Right lobe of liver (tissue), 4 donors: ENCODE measurements at regions not wholly inside any gene's neighbourhood (a gene's known extent, or its start where the extent isn't known, plus 50 kb on each side); places are given as distances from the start of the nearest gene placed in this dataset.

Experiments used
- POLR2A ChIP-seq: fragments of 450-650 bp; IDR thresholded peaks from one replicate; pipeline ENCODE4 v1.6.1; 2017; ENCODE audit warnings: antibody characterized with exemption, mild to moderate bottlenecking
- TF ChIP-seq, protein P1 (sequence below), 4 donors: fragments of 200-600 bp in 3 of 4; fragments of 450-650 bp in 1 of 4; IDR thresholded peaks; one replicate each; pipeline versions ENCODE4 v1.5.1 to v1.8.0; 2016 to 2022; ENCODE audit warnings: antibody characterized with exemption in 4 of 4, mild to moderate bottlenecking in 2 of 4
- donor health status: DM: no; HTN: no; CAD: no.
- donor health status: DM: no; HTN: no; CAD: no.
- donor health status: DM: no; HTN: yes; CAD: no.

DNA sequence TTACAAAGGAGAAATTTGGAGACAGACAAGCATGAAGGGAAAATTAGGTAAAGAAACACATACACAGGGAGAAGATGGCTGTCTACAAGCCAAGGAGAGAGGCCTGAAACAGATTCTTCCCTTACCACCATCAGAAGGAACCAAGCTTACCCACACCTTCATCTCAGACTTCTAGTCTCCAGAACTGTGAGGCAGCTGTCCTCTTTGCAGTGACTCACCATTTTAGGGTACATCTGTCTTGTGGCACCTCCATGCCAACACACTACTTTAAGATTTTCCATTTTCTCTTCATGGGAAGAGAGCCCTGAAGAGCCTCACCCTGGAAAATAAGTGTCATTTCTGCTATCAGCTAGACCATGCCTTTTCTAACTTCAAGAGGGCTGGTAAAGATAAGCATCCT, 369.3 kb downstream of the FRK start:
- TF ChIP-seq, protein P1, sequence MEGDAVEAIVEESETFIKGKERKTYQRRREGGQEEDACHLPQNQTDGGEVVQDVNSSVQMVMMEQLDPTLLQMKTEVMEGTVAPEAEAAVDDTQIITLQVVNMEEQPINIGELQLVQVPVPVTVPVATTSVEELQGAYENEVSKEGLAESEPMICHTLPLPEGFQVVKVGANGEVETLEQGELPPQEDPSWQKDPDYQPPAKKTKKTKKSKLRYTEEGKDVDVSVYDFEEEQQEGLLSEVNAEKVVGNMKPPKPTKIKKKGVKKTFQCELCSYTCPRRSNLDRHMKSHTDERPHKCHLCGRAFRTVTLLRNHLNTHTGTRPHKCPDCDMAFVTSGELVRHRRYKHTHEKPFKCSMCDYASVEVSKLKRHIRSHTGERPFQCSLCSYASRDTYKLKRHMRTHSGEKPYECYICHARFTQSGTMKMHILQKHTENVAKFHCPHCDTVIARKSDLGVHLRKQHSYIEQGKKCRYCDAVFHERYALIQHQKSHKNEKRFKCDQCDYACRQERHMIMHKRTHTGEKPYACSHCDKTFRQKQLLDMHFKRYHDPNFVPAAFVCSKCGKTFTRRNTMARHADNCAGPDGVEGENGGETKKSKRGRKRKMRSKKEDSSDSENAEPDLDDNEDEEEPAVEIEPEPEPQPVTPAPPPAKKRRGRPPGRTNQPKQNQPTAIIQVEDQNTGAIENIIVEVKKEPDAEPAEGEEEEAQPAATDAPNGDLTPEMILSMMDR (IDR thresholded peaks at IDR 0.05): no peak
- TF ChIP-seq POLR2A: no peak
